Small intestine (tissue), 7 donors: ENCODE measurements at regions not wholly inside any gene's neighbourhood (a gene's known extent, or its start where the extent isn't known, plus 50 kb on each side); places are given as distances from the start of the nearest gene placed in this dataset.

ENCODE experiments used
- DNase-seq, 2 donors: peaks; one replicate each; pipeline versions ENCODE4 v3.0.0 to v3.0.0-alpha.2; 2013
- FAIRE-seq: peaks from 2 replicates; lab custom pipeline; 2012; peaks lifted over from hg19 to GRCh38; lab: Jason Lieb, UNC
- H3K27ac ChIP-seq, 3 donors: one replicate each; pipeline ENCODE4 v1.5.1; 2013; ENCODE audit warnings: low read length in 2 of 3, mild to moderate bottlenecking in 2 of 3, control low read depth in 1 of 3, inconsistent platforms in 1 of 3, low read depth in 1 of 3, moderate library complexity in 1 of 3
- H3K27me3 ChIP-seq, 3 donors: one replicate each; pipeline ENCODE4 v1.6.1; 2013; ENCODE audit warnings: low read length in 3 of 3, inconsistent platforms in 1 of 3; ENCODE audit not compliant: control insufficient read depth in 3 of 3, insufficient read depth in 3 of 3
- H3K36me3 ChIP-seq, 3 donors: one replicate each; pipeline ENCODE4 v1.6.1; 2013; ENCODE audit warnings: low read length in 3 of 3, inconsistent platforms in 1 of 3, low read depth in 1 of 3, mild to moderate bottlenecking in 1 of 3, moderate library complexity in 1 of 3; ENCODE audit not compliant: control insufficient read depth in 3 of 3, insufficient read depth in 2 of 3
- H3K4me1 ChIP-seq, 3 donors: one replicate each; pipeline ENCODE4 v1.6.1; 2013; ENCODE audit warnings: low read length in 2 of 3, inconsistent platforms in 1 of 3, low read depth in 1 of 3, mild to moderate bottlenecking in 1 of 3, moderate library complexity in 1 of 3; ENCODE audit not compliant: control insufficient read depth in 3 of 3, insufficient read depth in 2 of 3
- H3K4me3 ChIP-seq, 3 donors: one replicate each; pipeline ENCODE4 v1.5.1; 2013; ENCODE audit warnings: low read length in 3 of 3, control low read depth in 1 of 3, inconsistent platforms in 1 of 3, low read depth in 1 of 3, mild to moderate bottlenecking in 1 of 3, moderate library complexity in 1 of 3
- H3K9me3 ChIP-seq, 2 donors: one replicate each; pipeline ENCODE4 v1.6.1; 2013; ENCODE audit warnings: low read depth in 1 of 2, low read length in 1 of 2; ENCODE audit not compliant: control insufficient read depth in 2 of 2, insufficient read depth in 1 of 2
- WGBS, 3 donors: extraction: QIAGEN DNeasy Blood & Tissue Kit; methylation state at CpG; one replicate each; pipeline ENCODE4 v1.1.7; 2013; 5-methylcytosine and 5-hydroxymethylcytosine counted together
- donor health status: healthy with polysubstance abuse.
- donor health status: control.
- donor health status: control.
- donor health status: Bipolar disorder and iron deficiency.
- donor health status: healthy.

GRCh38 chr1:59143811-59144210 is 153.1 kb upstream of the FGGY start:
- DNase-seq (peak in 1 of 2 donors; percentile 26), FAIRE-seq (no peak)
- Histone ChIP-seq H3K9me3 (no peaks in the 10 kb centered on the region), H3K27me3 (no peaks in the 10 kb centered on the region), H3K36me3 (no peaks in the 10 kb centered on the region), H3K4me1 (peaks cover 0 to 11% (median 8%) of the 10 kb centered on the region in 3 donors), H3K4me3 (no peak overlapping the region), H3K27ac (no peak overlapping the region)
- 53 to 63% (median 54%) methylated on average over 2 of the region's 2 CpGs for WGBS, 3 donors

DNA sequence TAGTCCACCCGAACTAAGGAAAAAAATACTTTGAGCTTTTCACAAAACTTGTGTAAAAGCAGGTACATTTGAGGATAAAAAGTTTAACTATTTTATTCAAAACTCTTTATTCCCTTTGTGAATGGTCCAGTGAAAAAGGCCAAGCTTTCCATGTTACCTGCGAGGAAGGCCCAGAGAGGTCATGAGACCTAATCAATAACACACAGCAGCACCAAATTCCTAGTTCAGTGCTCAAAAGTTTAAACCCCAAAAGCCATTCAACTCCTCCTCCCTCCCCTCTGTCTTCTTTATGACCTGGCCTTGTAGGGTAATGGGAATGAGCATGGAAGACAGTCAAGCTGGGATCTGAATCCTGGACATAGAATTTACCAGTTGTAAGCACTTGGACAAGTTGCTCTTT is 151.9 kb upstream of the FGGY start:
- H3K4me3 ChIP-seq, result no peak overlapping the region
- H3K27ac ChIP-seq, result no peak overlapping the region
- no peaks in the 10 kb centered on the region for H3K36me3 ChIP-seq
- peaks cover 0 to 8% (median 2%) of the 10 kb centered on the region in 3 donors for H3K4me1 ChIP-seq
- no peak for DNase-seq
- WGBS, 3 donors, result 94 to 100% (median 97%) methylated on average over 2 of the region's 2 CpGs
- no peaks in the 10 kb centered on the region for H3K9me3 ChIP-seq
- FAIRE-seq, result no peak
- H3K27me3 ChIP-seq, result no peaks in the 10 kb centered on the region

- Histone ChIP-seq H3K4me1 (peaks cover 0 to 8% (median 6%) of the 10 kb centered on the region in 3 donors), H3K4me3 (no peak overlapping the region), H3K27me3 (no peaks in the 10 kb centered on the region), H3K9me3 (no peaks in the 10 kb centered on the region), H3K27ac (no peak overlapping the region), H3K36me3 (no peaks in the 10 kb centered on the region)
- 42 to 65% (median 44%) methylated on average over 4 of the region's 4 CpGs for WGBS, 3 donors
- FAIRE-seq (no peak), DNase-seq (no peak)
Observed at GRCh38 chr1:59146056-59146455, 150.8 kb upstream of the FGGY start.

DNA sequence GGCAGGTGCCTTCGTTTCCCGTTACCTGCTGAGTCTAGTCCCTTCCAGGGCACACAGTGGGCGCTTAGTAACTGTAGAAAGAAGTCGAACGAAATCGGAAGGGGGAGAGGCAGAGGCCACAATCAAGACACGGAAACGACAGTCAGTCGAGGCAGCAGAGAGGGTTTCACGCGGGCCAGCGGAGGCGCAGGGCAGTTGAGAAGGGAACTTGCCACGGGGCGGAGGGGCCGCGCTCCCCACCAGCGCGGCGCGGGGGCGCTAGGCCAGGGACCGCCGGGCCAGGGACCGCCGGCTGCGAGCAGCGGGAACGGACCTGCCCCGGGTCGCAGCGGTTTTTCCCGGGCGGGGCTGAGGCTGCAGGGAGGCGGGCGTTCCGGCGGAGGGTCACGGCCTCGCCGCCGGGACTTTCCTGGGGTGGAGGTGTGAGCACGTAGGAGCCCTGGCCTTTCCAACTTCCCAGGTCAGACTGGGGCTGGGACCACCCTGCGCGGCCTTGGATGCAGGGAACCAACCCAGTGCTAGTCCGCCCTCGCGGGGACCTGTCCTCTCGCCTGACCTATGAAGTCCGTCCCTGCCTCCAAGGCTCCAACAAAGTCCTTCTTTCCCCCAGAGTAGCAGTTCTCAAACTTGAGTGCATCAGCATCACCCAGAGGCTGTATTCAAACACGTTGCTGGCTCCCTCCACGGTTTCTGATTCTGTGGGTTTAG is 150.1 kb upstream of the FGGY start:
- H3K9me3 ChIP-seq, result no peaks in the 10 kb centered on the region
- no peaks in the 10 kb centered on the region for H3K27me3 ChIP-seq
- H3K27ac ChIP-seq, result peak overlapping the region in 2 of 3 donors; percentile 5 to 83
- DNase-seq (peak; percentile 26 to 59), FAIRE-seq (no peak)
- 1 to 3% (median 3%) methylated on average over 47 to 52 of the region's 52 CpGs for WGBS, 3 donors
- H3K4me3 ChIP-seq, result peak overlapping the region in 2 of 3 donors; percentile 41 to 67
- no peaks in the 10 kb centered on the region for H3K36me3 ChIP-seq
- H3K4me1 ChIP-seq, result peaks cover 0 to 12% (median 6%) of the 10 kb centered on the region in 3 donors

DNA sequence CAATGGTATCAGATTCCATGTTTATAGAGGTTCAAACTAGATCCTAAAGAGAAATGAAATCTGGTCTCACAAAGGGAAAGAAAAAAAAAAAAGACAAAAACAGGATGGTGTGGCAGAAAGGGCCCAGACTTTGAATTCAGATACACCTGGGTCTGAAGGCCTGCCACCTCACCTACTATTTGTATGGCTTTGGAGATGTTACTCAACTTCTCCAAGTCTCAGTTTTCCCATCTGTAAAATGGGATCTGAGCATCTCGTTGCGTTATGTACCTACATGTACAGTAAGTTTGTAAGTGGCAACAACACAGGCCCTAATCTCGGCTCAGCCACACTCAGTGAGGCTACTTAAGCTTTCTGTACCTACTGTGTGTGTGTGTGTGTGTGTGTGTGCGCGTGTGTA is 147.5 kb upstream of the FGGY start:
- WGBS, 3 donors, result 95 to 97% (median 96%) methylated on average over 5 of the region's 5 CpGs
- H3K27me3 ChIP-seq, result no peaks in the 10 kb centered on the region
- no peak for FAIRE-seq
- DNase-seq, result no peak
- peaks cover 0 to 6% (median 3%) of the 10 kb centered on the region in 3 donors for H3K4me1 ChIP-seq
- H3K36me3 ChIP-seq, result no peaks in the 10 kb centered on the region
- H3K4me3 ChIP-seq, result no peak overlapping the region
- no peak overlapping the region for H3K27ac ChIP-seq
- no peaks in the 10 kb centered on the region for H3K9me3 ChIP-seq

DNA sequence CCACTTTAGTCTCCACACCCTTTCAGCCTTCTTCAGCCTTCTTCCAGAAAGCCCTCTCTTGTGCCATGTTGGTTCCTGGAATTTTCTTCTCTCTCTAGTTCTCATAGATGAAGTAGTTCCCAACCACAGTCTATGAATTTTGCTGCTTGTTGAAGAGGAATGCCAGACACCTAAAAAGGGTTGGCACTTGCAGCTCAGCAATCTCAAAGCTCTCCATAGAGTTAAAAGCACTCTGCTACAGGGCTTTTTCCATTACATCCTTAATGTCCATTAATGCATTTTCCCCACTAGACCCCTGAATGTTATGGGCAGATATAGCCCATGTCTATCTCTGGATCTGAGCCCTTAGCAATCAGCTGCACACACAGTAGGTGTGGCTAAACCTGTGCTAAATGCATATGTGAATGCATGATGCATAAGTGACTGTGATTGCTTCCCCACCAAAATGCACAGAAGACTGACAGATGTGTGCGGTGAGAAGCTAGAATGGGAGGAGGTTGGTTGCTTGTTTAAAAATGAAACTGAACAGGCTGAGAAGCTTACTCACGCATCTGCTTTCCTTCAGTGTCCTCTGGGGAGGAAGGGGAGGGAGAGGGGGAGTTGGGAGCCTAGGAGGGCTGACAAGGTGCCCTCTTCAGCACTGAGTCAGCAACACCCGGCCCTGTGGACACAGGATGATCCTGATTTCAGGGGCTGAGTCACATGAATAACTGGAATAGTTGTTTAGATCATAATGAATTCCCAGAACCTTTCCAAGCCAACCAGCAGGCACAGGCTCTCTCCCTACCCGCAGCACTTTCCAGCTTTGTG is 146.1 kb upstream of the FGGY start:
- 7 to 15% (median 12%) methylated on average over 4 of the region's 4 CpGs for WGBS, 3 donors
- Histone ChIP-seq H3K4me3 (no peak overlapping the region), H3K36me3 (no peaks in the 10 kb centered on the region), H3K9me3 (no peaks in the 10 kb centered on the region), H3K27me3 (no peaks in the 10 kb centered on the region), H3K27ac (peak overlapping the region in 1 of 3 donors; percentile 71), H3K4me1 (peaks cover 0 to 6% (median 3%) of the 10 kb centered on the region in 3 donors)
- DNase-seq (peak; percentile 33 to 41), FAIRE-seq (no peak)

GRCh38 chr1:59151387-59151761 is 145.5 kb upstream of the FGGY start:
- FAIRE-seq (no peak), DNase-seq (no peak)
- H3K9me3 ChIP-seq, result no peaks in the 10 kb centered on the region
- 57 to 64% (median 59%) methylated on average over 4 of the region's 4 CpGs for WGBS, 3 donors
- no peaks in the 10 kb centered on the region for H3K36me3 ChIP-seq
- no peaks in the 10 kb centered on the region for H3K27me3 ChIP-seq
- H3K4me3 ChIP-seq, result no peak overlapping the region
- H3K27ac ChIP-seq, result peak overlapping the region in 1 of 3 donors; percentile 71
- peaks cover 0 to 6% (median 3%) of the 10 kb centered on the region in 3 donors for H3K4me1 ChIP-seq

DNA sequence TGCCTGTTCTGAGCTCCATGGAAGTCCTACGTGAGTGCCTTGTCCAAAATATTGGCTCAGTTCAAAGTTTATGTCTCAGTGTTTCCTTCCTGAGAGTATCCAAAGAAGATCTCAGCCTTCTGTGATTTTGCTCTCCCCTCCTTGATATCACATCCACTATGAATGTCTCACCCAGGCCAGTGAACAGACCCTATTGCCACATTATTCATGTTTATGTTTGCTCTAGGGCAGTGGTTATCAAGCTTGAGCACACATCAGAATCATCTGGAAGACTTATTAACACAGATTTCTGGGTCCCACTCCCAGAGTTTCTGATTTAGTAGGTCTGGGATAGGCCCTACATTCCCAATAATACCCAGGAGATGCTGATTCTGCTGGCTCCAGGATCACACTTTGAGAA is 145.0 kb upstream of the FGGY start:
- Histone ChIP-seq H3K4me3 (no peak overlapping the region), H3K4me1 (peaks cover 0 to 6% (median 3%) of the 10 kb centered on the region in 3 donors), H3K9me3 (no peaks in the 10 kb centered on the region), H3K36me3 (no peaks in the 10 kb centered on the region), H3K27ac (peak overlapping the region in 1 of 3 donors; percentile 71), H3K27me3 (no peaks in the 10 kb centered on the region)
- DNase-seq (no peak), FAIRE-seq (no peak)
- WGBS, 3 donors, result 59 to 78% (median 61%) methylated on average over 1 of the region's 1 CpG
